Suprapubic skin (tissue), 4 donors: ENCODE measurements at regions not wholly inside any gene's neighbourhood (a gene's known extent, or its start where the extent isn't known, plus 50 kb on each side); places are given as distances from the start of the nearest gene placed in this dataset.
A peak's percentile ranks its signal among the peaks of the same experiment; 100 is the strongest.

Source experiments
- DNase-seq, 2 donors: peaks; one replicate each; pipeline ENCODE4 v3.0.0-alpha.2; 2019; ENCODE audit warnings: low spot score in 2 of 2
- H3K27ac ChIP-seq: fragments of 200-600 bp; sonication (generic); one replicate; pipeline ENCODE4 v1.5.1; 2019
- H3K27me3 ChIP-seq: fragments of 200-600 bp; sonication (generic); one replicate; pipeline ENCODE4 v1.5.1; 2019
- H3K36me3 ChIP-seq: fragments of 200-600 bp; sonication (generic); one replicate; pipeline ENCODE4 v1.5.1; 2019
- H3K4me1 ChIP-seq: fragments of 200-600 bp; sonication (generic); one replicate; pipeline ENCODE4 v1.5.1; 2019
- H3K4me3 ChIP-seq: fragments of 200-600 bp; sonication (generic); one replicate; pipeline ENCODE4 v1.5.1; 2019; ENCODE audit warnings: mild to moderate bottlenecking
- H3K9me3 ChIP-seq: fragments of 200-600 bp; sonication (generic); one replicate; pipeline ENCODE4 v1.5.1; 2019
- EP300 ChIP-seq: sonication (generic); formaldehyde crosslinking; IDR thresholded peaks from one replicate; pipeline ENCODE4 v1.6.1; 2017; ENCODE audit warnings: antibody characterized with exemption
- POLR2A ChIP-seq, 2 donors: fragments of 450-650 bp; IDR thresholded peaks; one replicate each; pipeline ENCODE4 v1.6.1; 2017; ENCODE audit warnings: antibody characterized with exemption in 2 of 2, mild to moderate bottlenecking in 2 of 2, moderate library complexity in 2 of 2
- POLR2AphosphoS5 ChIP-seq, 3 donors: sonication (generic); formaldehyde crosslinking; IDR thresholded peaks; one replicate each; pipeline ENCODE4 v1.6.1; 2017; ENCODE audit warnings: antibody characterized with exemption in 3 of 3
- WGBS: methylation state at CpG from one replicate; pipeline ENCODE4 v1.1.5; 2018; 5-methylcytosine and 5-hydroxymethylcytosine counted together
- TF ChIP-seq, protein P1 (sequence below), 2 donors: fragments of 200-600 bp in 1 of 2; fragments of 450-650 bp in 1 of 2; sonication (generic) in 1 of 2; IDR thresholded peaks; one replicate each; pipeline ENCODE4 v1.5.1; 2016 to 2019; ENCODE audit warnings: antibody characterized with exemption in 2 of 2, mild to moderate bottlenecking in 1 of 2, moderate library complexity in 1 of 2

DNA sequence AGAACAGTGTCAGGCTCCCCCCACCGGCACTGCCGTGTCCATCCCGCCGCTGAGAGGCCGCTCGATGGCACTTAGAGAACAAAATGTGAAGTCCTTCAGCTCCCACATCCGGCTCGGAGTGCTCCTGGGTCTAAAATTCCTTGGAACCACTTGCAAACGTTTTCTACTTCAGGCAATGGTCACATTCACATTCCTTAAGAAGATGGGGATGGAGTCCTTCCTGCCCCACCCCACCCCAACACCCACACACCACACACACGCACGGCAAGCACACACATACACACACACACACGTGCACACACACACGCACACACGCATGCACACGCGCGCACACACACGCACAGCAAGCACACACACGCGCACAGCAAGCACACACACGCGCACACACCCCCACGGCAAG lies 83.4 kb downstream of the SOX1 start:
- no peak for DNase-seq
- H3K4me3 ChIP-seq, result no peak overlapping the region
- H3K9me3 ChIP-seq, result no peaks in the 10 kb centered on the region
- WGBS, result 84% methylated on average over 21 of the region's 23 CpGs
- no peaks in the 10 kb centered on the region for H3K4me1 ChIP-seq
- peaks cover 7% of the 10 kb centered on the region for H3K27me3 ChIP-seq
- TF ChIP-seq EP300 (no peak), POLR2AphosphoS5 (IDR thresholded peaks at IDR 0.05) (no peak), POLR2A (IDR thresholded peaks at IDR 0.05) (no peak)
- TF ChIP-seq, protein P1, sequence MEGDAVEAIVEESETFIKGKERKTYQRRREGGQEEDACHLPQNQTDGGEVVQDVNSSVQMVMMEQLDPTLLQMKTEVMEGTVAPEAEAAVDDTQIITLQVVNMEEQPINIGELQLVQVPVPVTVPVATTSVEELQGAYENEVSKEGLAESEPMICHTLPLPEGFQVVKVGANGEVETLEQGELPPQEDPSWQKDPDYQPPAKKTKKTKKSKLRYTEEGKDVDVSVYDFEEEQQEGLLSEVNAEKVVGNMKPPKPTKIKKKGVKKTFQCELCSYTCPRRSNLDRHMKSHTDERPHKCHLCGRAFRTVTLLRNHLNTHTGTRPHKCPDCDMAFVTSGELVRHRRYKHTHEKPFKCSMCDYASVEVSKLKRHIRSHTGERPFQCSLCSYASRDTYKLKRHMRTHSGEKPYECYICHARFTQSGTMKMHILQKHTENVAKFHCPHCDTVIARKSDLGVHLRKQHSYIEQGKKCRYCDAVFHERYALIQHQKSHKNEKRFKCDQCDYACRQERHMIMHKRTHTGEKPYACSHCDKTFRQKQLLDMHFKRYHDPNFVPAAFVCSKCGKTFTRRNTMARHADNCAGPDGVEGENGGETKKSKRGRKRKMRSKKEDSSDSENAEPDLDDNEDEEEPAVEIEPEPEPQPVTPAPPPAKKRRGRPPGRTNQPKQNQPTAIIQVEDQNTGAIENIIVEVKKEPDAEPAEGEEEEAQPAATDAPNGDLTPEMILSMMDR (IDR thresholded peaks at IDR 0.05), result no peak
- no peaks in the 10 kb centered on the region for H3K36me3 ChIP-seq
- H3K27ac ChIP-seq, result no peak overlapping the region

DNA sequence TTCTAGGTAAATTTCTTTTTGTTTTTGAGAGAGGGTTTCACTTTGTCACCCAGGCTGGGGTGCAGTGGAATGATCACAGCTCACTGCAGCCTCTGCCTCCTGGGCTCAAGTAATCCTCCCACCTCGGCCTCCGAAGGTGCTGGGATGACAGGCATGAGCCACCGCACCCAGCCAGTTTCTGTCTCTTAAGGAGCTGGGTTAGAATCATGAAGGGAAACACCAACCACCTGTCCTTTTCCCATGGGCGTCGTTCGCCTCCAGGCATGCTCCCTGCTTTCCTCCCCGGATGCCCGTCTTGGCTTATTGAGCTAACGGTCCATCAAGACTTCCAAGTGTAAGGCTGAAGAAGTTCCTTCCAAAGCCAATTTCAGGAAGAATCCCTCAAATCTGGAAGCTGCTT lies 85.9 kb downstream of the SOX1 start:
- no peak for DNase-seq
- H3K4me1 ChIP-seq, result no peaks in the 10 kb centered on the region
- TF ChIP-seq EP300, result no peak
- TF ChIP-seq, protein P1 (IDR thresholded peaks at IDR 0.05), result no peak
- no peak for TF ChIP-seq POLR2A (IDR thresholded peaks at IDR 0.05)
- TF ChIP-seq POLR2AphosphoS5 (IDR thresholded peaks at IDR 0.05), result no peak
- H3K27ac ChIP-seq, result no peak overlapping the region
- no peaks in the 10 kb centered on the region for H3K36me3 ChIP-seq
- peaks cover 7% of the 10 kb centered on the region for H3K27me3 ChIP-seq
- 84% methylated on average over 9 of the region's 9 CpGs for WGBS
- H3K4me3 ChIP-seq, result no peak overlapping the region
- H3K9me3 ChIP-seq, result no peaks in the 10 kb centered on the region

DNA sequence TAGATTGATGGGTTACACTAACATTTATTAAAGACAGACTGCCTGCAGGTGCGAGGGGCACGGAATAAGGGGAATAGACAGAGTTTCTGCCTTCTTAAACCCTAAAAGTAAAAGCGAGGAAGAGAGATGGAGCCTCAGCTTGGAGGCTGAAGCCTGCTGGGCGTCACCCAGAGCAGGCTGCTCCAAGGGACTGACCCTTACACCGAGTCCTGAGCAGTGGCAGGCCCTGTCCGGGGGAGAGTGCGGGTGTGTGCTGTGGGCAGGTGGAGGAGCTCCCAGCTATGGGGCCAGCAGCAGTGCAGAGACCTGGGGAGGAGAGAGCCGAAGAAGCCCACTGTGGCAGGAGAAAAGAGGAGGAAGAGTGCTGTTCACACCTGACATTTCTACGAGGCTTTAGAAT lies 86.4 kb downstream of the SOX1 start:
- Histone ChIP-seq H3K36me3 (no peaks in the 10 kb centered on the region), H3K4me3 (no peak overlapping the region), H3K27me3 (peaks cover 7% of the 10 kb centered on the region), H3K4me1 (no peaks in the 10 kb centered on the region), H3K9me3 (no peaks in the 10 kb centered on the region), H3K27ac (no peak overlapping the region)
- WGBS, result 65% methylated on average over 9 of the region's 9 CpGs
- TF ChIP-seq, protein P1 (IDR thresholded peaks at IDR 0.05), result no peak
- TF ChIP-seq POLR2AphosphoS5 (IDR thresholded peaks at IDR 0.05), result no peak
- TF ChIP-seq EP300, result no peak
- TF ChIP-seq POLR2A (IDR thresholded peaks at IDR 0.05), result no peak
- DNase-seq, result peak in 1 of 2 donors; percentile 67

DNA sequence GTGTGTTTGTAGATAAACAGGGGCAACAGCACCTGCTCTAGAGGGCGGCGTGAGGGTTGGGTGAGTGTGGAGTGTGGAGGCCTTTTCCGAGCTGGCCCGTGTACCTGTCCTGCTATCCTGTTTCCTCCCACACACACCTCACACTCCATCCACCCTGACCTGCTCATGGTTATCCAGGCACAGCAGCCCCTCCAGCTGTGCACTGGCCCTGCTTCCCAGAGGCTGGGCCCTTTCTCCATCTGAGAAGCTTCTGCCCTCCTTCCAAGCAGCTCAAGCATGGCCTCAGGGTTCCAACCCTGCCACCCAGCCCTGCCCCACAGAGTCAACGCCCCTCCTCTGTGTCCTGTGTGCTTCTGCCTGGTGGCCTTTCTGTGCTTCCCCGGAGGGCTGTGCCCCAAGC lies 86.9 kb downstream of the SOX1 start:
- Histone ChIP-seq H3K4me3 (no peak overlapping the region), H3K36me3 (no peaks in the 10 kb centered on the region), H3K9me3 (no peaks in the 10 kb centered on the region), H3K27ac (no peak overlapping the region), H3K27me3 (peaks cover 7% of the 10 kb centered on the region), H3K4me1 (no peaks in the 10 kb centered on the region)
- peak in 1 of 2 donors; percentile 48 for DNase-seq
- TF ChIP-seq, protein P1 (IDR thresholded peaks at IDR 0.05), result no peak
- TF ChIP-seq EP300 (no peak), POLR2AphosphoS5 (IDR thresholded peaks at IDR 0.05) (no peak), POLR2A (IDR thresholded peaks at IDR 0.05) (no peak)
- 91% methylated on average over 4 of the region's 6 CpGs for WGBS

DNA sequence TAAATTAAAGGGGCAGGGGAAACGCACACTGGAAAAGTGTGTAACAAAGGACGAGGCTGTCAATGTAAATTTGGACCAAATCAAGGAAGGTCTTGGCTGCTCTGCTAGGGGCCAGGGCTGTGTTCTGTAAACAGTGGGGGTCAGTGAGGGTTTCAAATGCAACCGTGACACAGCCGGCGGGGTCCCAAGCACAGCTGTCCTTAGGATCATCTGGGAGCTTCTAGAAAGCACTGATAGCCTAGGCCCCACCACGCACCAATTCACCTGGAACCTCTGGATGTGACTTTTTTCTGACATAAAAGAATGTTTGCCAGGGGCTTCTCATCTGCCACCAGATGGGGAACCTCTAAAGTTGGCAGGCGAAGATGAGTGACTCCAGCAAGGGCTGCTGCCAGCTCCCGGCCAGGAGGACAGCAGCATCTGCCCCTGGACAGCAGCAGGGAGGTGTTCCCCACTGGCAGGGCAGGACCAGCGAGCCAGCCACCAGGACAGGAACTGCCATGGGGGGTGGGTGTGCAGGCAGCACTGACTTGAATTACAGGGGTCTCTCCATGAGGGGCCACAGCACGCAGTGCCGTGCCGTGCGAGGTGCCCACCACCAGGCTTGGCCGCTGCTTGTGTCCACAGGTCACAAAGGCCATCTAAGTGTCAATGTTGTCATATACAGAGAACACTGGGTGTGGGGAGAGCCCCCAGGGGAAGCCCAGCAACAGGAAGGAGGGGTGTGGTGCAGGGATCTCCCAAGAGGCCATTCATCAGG lies 87.5 kb downstream of the SOX1 start:
- Histone ChIP-seq H3K36me3 (no peaks in the 10 kb centered on the region), H3K4me3 (no peak overlapping the region), H3K9me3 (no peaks in the 10 kb centered on the region), H3K27me3 (peaks cover 7% of the 10 kb centered on the region), H3K27ac (no peak overlapping the region), H3K4me1 (no peaks in the 10 kb centered on the region)
- peak in 1 of 2 donors; percentile 65 for DNase-seq
- TF ChIP-seq POLR2A (IDR thresholded peaks at IDR 0.05), result no peak
- no peak for TF ChIP-seq POLR2AphosphoS5 (IDR thresholded peaks at IDR 0.05)
- TF ChIP-seq, protein P1 (IDR thresholded peaks at IDR 0.05), result no peak
- no peak for TF ChIP-seq EP300
- WGBS, result 86% methylated on average over 8 of the region's 14 CpGs
